Activated CD4-positive, alpha-beta T cell treated with anti-CD3 and anti-CD28 coated beads for 1 hour (primary cell): ENCODE measurements at regions not wholly inside any gene's neighbourhood (a gene's known extent, or its start where the extent isn't known, plus 50 kb on each side); places are given as distances from the start of the nearest gene placed in this dataset.

Experiments used
- DNase-seq: peaks from one replicate; pipeline ENCODE4 v3.0.0-alpha.2; 2020

DNA sequence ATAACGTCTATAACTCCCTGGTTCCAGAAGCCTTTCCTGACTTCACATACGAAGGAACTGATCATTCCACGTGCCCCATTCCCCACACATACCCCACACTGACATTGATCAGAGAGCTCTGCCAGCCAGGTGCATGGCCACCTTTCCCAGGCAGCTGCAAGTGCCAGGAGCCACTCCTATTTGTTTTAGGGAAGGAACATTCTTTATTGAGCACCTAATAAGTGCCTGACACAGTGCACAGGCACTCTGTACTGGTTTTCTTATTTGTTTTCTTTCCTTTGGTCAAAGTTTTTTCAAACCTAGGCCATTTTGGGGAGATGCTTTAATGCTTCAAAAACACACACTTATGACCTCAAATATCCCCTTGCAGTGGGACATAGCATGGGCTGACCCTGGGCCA lies 50.0 kb downstream of the PITPNM2 start:
- DNase-seq: no peak

DNA sequence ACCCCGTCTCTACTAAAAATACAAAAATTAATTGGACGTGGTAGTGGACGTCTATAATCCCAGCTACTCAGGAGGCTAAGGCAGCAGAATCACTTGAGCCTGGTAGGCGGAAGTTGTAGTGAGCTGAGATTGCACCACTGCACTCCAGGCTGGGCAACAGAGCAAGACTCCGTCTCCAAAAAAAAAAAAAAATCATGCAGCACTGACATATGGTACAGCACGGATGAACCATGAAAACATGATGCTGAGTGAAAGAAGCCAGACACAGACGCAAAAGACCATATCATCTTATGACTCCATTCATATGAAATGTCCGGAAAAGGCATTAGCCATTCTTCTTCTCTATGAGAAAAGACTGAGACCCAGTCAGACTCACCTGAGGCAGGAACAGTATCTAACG lies 50.4 kb downstream of the PITPNM2 start:
- DNase-seq: no peak

DNA sequence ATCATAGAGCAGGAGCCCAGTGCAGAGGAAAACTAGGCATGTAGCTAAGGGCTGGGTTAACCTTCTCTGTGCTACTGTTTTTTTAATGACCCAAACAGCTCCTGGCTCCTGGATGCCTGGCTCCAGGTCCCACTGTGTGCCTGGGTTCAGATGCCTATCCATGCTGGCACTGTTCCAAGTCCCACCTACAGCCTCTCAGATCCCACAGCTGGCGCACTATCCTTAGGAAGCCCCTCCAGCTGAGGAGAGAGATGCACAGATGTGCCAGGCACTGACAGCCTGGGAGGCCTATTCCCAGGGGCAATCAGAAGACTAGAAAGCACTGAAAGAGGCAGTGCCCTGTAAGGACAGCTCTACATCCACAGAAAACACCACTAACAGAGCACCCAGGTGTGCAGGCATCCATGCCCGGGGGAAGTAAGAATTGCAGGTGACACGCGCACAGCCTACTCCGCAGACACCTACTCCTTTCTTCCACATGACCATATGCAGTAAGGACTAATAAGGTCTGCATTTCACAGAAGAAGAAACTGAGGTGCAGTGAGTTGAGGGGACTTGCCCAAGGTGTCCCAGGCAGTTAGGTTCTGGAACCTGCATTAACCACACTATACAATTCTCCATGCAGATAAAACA lies 51.2 kb downstream of the PITPNM2 start:
- DNase-seq: no peak

DNA sequence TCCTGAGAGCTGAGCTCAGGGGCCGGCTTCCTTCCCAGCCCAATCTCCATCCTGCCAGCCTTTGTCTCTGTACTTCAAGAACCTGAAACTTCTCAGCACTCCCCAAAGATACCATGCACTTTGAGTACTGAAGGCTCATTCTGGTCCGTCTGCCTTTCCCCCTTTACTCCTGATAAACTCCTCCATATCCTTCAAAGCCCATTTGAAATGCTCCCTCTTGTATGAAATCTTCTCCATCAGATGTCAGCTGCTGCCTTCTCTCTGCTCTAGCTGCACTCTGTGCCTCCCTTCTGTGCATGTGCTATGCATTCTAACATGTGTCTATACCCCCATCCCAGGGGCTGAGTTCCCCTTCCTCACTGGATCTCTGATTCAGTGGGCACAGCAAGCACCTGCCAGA lies 52.1 kb downstream of the PITPNM2 start:
- no peak for DNase-seq

DNA sequence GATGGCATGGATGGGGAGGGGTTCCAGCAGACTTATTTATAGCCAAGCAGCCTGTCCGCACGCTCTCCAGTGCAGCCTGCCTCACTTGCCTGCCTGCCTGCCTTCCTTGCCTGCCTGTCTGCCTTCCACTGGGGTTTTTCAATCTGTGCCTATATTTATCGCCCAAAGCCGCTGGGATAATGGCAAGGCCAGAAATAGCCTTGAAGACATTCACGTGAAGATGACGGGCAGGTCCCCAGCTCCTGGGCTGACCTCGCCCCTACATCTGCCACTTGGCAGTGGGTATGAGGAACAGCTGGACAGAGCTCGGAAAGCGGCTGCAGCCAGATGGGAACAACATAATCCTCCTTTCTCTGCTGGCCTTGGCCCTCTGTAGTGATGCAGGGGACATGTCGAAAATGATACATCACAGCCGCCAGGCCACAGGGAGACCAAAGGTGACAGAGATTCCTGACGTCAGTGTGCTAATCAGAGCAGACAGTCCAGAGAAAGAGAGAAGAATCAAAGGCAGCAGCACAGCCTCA lies 53.3 kb downstream of the PITPNM2 start:
- no peak for DNase-seq

DNA sequence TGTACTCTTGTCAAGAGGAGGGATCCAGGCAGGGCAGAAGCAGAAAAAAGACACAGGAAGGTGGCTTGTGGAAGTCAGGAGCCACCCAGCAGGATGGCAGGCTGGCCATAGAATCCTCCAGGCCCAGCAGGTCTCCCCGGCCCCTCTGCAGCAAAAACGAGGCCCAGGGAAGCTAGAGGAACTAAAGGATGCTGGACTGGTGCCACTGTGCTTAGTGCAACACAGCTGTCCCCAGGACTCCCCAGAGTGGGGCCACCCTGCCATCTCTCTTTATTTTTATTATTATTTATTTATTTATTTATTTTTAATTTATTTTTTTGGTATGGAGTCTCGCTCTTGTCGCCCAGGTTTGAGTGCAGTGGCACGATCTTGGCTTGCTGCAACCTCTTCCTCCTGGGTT lies 54.1 kb downstream of the PITPNM2 start:
- DNase-seq: no peak

DNA sequence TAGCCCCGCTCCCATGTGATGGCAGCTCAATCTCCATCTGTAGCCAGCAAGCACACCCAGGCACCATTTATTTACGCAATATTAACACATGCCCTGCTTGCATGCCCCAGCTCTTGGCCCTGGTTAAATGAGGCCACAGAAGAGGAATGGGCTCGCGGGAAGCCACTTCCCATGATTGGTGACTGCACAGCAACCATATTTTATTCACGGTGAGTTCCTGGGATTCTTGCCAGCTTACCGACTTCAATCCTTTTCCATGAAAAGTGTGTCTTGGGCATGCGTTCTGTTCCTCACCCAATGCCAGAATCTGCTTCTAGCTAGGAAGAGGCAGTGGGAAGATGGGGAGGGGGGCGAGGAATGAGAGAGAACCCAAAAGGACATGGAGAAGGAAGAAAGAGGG lies 54.7 kb downstream of the PITPNM2 start:
- DNase-seq: no peak

DNA sequence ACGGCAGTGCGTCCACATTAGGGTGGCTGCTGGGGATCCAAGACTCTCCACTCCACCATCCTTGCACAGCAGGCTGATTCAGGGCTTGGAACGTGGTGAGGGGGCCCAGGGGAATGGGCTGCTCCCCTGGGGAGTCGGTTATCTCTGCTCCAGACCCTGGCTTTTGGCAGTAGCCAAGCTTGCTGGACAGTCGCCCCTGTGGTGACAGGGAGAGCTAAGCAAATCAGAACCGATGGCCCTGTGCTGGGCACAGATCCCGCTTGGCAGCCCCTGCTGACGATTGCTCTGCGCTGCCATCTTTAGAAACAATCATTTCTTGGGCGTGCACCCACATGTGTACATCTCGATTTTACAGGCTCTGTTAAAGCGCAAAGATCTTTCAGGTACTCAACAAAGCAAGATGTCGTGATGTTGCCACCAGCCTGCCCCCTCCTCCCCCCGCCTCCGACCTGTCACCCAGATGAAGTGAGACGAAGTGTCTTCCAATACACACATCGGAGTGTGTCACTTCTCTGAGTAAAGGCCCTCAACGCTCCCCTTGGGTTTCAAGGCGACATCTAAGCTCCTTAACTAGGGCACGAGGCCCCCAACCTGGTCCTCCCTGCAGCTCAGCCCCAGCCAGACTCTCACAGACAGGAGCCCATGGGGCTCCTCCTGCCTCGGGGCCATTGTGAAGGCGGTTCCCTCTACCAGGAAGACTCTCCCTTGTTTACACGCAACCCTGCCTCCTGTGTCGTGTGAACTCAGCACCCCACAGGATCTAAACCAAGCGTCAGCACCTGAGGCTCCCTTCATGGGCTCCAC lies 55.6 kb downstream of the PITPNM2 start:
- DNase-seq: no peak

DNA sequence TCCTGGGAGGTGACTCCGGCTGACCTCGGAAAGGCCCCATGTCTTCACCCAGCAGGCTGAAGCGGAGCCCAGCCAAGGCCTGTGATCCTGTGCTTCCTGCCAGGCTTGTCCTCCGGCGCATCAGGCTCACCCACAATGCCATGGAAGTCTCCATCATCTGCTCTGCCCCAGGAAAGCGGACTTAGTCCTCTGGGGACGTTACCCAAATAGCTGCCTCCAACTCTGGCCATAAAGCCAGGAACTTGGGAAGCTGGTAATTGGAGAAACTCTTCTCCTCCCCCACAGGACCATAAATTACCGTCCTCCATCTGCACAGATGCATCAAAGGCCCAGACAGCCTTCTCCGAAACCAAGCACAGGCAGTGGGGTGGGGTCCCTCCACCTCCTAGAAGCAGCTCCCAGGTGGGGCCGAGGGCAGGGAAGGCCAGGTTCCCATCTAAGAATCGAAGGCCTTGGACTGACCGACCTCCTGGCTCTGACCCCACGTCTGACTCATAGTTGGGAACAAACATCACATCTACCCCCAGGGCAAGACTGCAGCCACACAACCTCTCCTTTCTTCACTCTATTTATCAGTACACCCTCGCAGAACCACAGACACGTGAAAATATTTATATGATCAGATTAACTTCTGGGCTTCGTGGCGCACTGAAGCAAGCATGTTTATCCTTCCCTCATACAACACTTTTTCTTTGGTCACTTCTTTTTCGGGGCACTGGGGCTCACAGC lies 56.4 kb downstream of the PITPNM2 start:
- DNase-seq: no peak

DNA sequence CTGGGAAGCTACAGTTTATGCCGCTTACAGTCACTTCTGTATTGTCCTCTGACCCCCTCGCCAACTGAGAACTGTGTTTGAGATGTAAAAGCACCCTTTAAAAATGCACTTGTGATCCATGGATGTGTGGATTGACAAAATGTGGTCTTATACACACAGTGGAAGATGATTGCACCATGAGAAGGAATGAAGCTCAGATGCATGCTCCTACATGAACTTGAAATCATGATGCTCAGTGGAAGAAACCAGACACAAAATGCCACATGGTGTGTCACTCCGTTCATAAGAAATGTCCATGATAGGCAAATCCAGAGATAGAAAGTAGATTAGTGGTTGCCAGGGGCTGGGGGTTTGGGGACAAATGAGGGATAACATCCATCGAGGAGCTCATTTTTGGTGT lies 58.0 kb downstream of the PITPNM2 start:
- no peak for DNase-seq

DNA sequence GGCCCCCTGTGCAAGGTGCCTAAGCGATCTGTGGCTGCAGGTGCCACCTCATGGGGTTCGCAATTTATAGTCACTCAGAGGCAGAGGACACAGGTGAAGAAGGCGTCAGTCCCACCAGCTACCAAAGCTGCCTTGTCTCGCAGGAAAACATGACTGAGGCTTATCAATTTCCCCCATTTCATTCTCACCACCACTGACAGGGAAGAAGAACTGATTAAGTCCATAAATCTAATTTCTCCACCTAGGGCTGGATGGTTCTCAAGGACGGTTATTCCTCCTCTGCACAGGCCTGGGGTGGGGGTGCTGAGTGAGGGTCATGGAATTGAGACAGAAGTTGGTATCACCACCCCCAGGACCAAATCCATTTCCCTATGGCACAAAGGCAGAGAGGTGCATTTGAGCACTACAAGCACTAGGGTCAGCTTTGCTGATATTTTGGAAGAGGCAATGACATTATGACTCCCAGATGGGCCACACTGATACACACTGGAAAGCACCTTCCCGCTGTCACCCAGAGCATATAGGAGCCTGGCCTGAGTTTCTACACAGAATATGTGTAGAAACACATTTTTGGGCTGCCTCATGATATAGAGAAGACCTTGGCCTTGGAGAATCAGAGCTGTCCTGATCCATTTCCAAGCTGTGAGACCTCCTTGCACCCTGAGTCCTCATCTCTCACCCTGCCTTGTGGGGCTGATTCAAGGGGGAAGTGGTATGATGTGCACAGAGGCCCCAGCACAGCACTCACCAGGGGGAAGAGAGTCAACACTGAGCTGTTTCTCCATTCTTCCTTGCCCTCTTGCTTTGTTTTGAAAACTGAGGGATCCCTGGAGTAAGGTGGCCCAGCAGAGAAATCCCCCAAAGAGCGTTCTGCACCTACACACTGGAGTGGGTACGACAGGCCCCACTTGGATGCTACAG lies 59.4 kb downstream of the PITPNM2 start:
- no peak for DNase-seq

DNA sequence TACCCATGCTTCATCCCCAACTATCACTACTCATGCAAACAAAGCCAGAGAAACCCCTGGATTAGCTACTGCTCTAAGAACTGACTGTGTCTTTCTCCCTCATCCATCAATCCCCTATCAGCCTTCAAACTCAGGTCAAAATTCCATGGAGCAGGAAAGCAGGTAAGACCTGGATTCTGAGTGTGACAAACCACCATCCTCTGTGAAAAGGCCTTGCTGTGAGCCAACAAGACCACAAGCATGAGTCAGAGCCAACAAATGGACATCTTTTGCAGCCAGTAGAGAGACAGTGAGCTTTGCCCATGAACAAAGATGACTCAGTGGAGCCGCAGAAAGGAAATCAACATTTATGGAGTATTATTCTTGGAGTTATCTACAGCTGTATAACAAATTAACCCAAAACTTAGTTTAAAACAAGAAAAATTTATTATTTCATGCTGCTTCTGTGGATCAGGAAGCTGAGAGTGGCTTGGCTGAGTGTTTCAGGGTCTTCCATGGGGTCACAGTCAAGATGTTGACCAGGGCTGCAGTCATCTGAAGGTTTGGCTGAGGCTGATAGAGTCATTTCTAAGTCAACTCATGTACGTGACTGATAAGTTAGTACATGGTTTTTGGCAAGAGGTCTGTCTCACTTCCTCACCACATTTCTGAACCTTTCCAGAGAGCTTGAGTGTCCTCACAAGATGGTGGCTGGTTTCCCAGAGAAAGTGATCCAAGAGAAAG lies 61.1 kb downstream of the PITPNM2 start:
- DNase-seq: no peak

DNA sequence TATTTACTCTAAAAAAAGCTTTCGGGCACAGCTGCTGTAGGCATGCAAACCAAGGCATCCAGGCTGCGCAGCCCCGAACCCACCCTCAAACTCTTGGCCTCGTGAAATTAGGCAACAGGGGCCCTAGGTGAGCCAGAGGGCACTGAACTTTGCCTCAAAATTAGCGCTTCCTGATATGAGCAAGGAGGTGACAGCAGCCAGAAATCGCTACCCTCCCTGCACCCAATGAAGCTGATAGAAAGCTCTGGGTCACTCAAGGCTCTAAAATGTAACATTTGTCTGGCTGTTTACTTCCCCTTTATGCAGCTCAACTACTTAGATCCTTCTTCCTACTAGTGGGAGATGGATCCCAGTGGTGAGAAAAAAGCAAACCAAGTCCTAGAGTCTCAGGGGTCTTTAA lies 61.8 kb downstream of the PITPNM2 start:
- no peak for DNase-seq

DNA sequence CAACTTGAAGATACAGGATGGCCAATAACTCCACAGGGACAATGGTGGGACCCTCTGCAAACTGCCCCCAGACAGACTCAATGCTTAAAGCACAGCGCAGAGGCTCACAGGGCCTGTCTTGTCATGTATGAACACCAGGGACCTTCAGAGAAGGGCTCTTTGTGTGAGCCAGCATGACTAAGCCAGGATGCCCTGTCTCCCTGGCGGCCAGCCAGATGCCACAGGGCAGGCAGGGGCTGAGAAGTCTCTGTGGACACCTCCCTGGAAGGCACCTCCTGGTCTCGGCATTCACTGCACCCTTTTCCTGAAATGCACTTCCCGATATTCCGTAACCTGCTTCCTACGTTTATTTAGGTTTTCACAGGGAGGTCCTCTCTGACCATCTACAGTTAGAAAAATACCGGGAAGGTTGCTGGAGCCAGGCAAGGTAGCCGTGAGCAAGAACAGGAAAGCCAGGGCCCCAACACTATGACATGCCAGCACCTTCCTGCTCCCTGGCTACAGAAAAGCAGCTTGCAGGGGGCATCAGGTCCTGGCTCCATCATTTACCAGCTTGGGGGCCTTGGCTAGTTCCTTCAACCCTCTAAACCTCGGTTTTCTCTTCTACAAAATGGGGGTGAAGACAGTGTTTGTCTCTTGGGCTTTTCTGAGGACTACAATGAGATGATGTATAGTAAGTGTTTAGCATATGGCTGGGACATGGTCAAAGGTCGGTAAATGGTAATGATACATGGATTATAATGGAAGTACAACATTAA lies 65.0 kb downstream of the PITPNM2 start:
- DNase-seq: no peak

DNA sequence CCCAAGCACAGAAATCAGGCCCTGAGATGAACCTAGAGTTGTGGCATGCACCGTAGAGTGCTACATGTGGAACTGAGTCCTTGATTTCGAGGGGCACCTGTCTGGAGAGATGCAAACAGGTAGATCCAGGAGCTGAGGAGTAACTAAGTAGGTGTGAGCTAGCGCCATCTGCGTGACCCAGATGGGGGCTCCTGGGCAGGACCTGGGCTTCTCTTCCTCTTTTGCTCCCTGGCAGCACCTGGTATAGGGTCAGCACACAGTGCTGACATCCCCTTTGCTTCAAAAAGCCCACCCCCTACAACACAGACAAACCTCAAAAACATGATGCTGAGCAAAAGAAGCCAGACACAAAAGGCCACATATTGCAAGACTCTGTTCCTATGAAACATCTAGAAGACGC lies 65.8 kb downstream of the PITPNM2 start:
- no peak for DNase-seq

DNA sequence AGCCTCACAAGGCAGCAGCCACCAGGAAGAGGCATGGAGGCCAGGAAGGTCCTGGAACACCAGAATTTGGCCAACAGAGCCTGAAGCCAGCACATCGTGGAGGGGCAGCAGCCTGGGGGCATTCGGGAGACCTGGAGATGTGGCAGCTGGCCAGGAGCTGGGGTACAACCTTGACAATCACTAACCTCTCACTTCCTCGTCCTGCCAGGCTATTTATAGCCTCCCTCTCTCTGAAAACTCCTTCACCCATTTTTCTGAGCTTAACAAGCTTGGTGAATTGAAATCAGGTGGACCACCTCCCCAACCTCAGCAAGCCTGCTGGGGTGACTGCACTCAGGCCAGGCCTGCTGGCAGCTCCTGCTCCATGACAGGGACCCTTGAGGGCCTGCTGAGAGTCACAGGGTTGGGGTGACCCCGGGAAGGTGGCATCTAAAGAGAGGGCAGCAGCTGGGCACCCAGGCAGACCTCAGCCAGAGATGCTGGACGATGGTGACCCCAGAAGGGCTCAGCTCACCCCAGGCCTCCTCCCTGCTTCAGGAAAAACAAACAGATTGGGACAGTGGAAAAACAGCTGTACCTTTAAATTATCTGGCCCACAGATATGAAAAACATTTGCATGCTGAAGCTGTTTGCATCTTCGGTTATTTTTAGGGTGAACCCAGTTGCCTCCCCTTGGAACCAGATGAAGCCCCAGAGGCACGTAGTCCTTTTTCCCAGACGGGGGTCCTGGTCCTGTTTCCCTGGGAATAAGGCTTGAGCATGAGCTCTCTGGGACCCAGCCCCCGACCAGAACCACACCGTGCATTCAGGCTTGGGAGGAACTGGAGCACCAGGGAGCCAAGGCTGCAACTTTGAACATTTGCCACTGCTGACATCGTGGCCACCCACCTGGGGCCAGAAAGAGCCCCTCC lies 67.0 kb downstream of the PITPNM2 start:
- no peak for DNase-seq

DNA sequence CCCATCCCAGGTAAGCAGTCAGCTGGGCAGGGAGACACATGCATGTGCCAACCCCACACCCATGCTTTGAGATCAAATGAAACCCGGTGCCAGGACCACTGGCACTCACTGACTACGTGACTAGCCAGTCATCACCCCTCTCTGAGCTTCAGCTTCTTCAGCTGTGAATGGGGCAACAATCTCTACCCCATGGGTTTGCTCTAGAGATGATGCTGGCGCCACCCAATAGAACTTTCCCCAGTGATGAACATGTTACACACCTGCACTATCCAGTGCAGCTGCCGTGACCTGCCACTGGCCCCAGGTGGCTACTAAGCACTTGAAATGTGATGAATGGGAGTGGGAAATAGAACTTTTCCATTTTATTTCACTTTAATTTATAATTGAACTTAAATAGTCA lies 70.3 kb downstream of the PITPNM2 start:
- DNase-seq: no peak

DNA sequence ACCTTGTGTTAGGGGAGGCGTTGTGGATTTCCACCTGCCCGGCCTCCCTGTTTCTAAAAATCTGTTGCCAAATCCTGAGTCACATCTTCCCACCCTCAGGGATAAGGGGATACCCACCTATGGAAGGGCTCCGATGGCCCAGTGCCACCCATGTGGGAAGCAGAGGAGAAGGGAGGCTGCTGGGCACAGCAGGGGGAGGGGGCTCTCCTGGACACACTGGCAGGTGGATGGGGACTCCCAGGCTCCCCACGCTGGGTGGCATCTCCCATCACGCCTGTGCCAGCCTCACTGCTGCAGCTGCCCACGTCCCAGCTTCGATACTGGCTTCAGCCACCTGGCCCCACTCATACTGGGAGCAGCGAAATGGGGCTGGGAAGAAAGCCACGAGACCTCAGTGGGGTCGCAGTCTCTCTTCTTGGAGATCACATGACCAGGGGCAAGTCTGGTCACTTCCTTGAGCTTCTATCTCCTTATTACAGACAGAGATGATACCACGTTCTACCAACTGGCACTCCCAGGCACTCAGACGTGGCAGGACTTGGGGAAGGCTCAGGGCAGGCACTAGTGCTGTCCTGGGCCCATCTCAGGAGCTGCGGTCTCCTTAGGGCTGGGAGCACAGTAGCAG lies 72.2 kb downstream of the PITPNM2 start:
- no peak for DNase-seq

DNA sequence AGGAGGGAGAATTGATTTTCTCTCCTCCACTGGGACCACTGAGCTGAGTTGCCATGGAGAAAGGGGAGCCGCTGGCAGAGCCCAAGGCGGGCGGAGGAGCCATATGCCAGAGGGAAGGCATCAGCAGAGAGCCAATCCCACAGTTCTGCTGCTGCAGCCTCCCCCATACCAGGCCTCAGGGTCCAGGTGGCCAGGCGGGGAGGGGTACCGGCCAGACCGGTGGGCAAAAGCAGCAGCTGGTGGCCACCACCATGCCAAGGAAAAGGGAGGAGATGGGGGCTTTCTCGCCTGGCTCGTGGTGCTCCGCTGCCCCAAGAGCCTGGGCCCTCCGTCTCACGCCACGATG lies 72.8 kb downstream of the PITPNM2 start:
- no peak for DNase-seq
